ENCODE measurements at regions not wholly inside any gene's neighbourhood (a gene's known extent, or its start where the extent isn't known, plus 50 kb on each side); places are given as distances from the start of the nearest gene placed in this dataset.

- peak overlapping the region in 1 of 2 donors; percentile 63 for H3K27ac ChIP-seq
- no peak for TF ChIP-seq CTCF (IDR thresholded peaks at IDR 0.05)
- DNase-seq (ENCODE audit: low spot score): no peak
- H3K4me3 ChIP-seq: no peak overlapping the region
Measured at GRCh38 chr1:243924588-243925349, 74.7 kb upstream of the AKT3 start.

GRCh38 chr1:243924188-243924587 is 74.1 kb upstream of the AKT3 start:
- TF ChIP-seq CTCF (IDR thresholded peaks at IDR 0.05): no peak
- DNase-seq (ENCODE audit: low spot score): no peak
- Histone ChIP-seq H3K4me3 (no peak overlapping the region), H3K27ac (peak overlapping the region in 1 of 2 donors; percentile 42)

- no peak for TF ChIP-seq CTCF (IDR thresholded peaks at IDR 0.05)
- DNase-seq (ENCODE audit: low spot score): no peak
- H3K27ac ChIP-seq: peak overlapping the region in 1 of 2 donors; percentile 72
- H3K4me3 ChIP-seq: no peak overlapping the region
Measured at GRCh38 chr1:243923292-243924171, 73.5 kb upstream of the AKT3 start.

GRCh38 chr1:243921111-243921510 is 71.1 kb upstream of the AKT3 start:
- Histone ChIP-seq H3K4me3 (no peak overlapping the region), H3K27ac (no peak overlapping the region)
- TF ChIP-seq CTCF (IDR thresholded peaks at IDR 0.05): no peak
- no peak for DNase-seq (ENCODE audit: low spot score)

GRCh38 chr1:243917863-243918565 is 68.0 kb upstream of the AKT3 start:
- DNase-seq (ENCODE audit: low spot score): no peak
- TF ChIP-seq CTCF (IDR thresholded peaks at IDR 0.05): no peak
- Histone ChIP-seq H3K4me3 (peak overlapping the region; percentile 72), H3K27ac (peak overlapping the region in 1 of 2 donors; percentile 35)

GRCh38 chr1:243917177-243917862 is 67.3 kb upstream of the AKT3 start:
- H3K27ac ChIP-seq: peak overlapping the region in 1 of 2 donors; percentile 35
- DNase-seq (ENCODE audit: low spot score): no peak
- H3K4me3 ChIP-seq: peak overlapping the region; percentile 72
- TF ChIP-seq CTCF (IDR thresholded peaks at IDR 0.05): no peak
